Vagina (tissue), 2 donors: ENCODE measurements at regions not wholly inside any gene's neighbourhood (a gene's known extent, or its start where the extent isn't known, plus 50 kb on each side); places are given as distances from the start of the nearest gene placed in this dataset.

Source experiments
- DNase-seq, 2 donors: peaks; one replicate each; pipeline ENCODE4 v3.0.0-alpha.2; 2017; ENCODE audit errors: extremely low spot score in 2 of 2
- H3K27ac ChIP-seq: fragments of 200-600 bp; sonication (generic); one replicate; pipeline ENCODE4 v1.5.1; 2019
- H3K27me3 ChIP-seq: fragments of 200-600 bp; sonication (generic); one replicate; pipeline ENCODE4 v1.5.1; 2019
- H3K36me3 ChIP-seq, 2 donors: fragments of 200-600 bp; sonication (generic); one replicate each; pipeline ENCODE4 v1.5.1; 2017 to 2019
- H3K4me1 ChIP-seq: fragments of 200-600 bp; sonication (generic); one replicate; pipeline ENCODE4 v1.5.1; 2019
- H3K4me3 ChIP-seq, 2 donors: fragments of 200-600 bp; sonication (generic); 1 replicate in 1 of 2; 2 replicates in 1 of 2; pipeline ENCODE4 v1.5.1; 2016 to 2019
- H3K9me3 ChIP-seq: fragments of 200-600 bp; sonication (generic); one replicate; pipeline ENCODE4 v1.5.1; 2019
- CTCF ChIP-seq, 3 experiments: fragments of 450-650 bp in 2 of 3; fragments of 200-600 bp in 1 of 3; sonication (generic) in 1 of 3; IDR thresholded peaks; one replicate each; pipeline ENCODE4 v1.5.1; 2017 to 2019; ENCODE audit warnings: antibody characterized with exemption in 3 of 3, mild to moderate bottlenecking in 2 of 3, moderate library complexity in 2 of 3
- POLR2A ChIP-seq, 2 donors: fragments of 450-650 bp; IDR thresholded peaks; one replicate each; pipeline ENCODE4 v1.6.1; 2017; ENCODE audit warnings: antibody characterized with exemption in 2 of 2, mild to moderate bottlenecking in 2 of 2, moderate library complexity in 2 of 2
- POLR2AphosphoS5 ChIP-seq, 2 donors: sonication (generic); formaldehyde crosslinking; IDR thresholded peaks; one replicate each; pipeline ENCODE4 v1.9.0; 2017; ENCODE audit warnings: antibody characterized with exemption in 2 of 2, mild to moderate bottlenecking in 2 of 2, low read depth in 1 of 2; ENCODE audit not compliant: insufficient read depth in 1 of 2
- intact Hi-C: fragments of 100-400 bp; cut with DNase I; formaldehyde crosslinking; loops from one replicate; pipeline ENCODE4 v1.15.1; 2023

- Histone ChIP-seq H3K4me3 (no peak overlapping the region), H3K27ac (no peak overlapping the region), H3K36me3 (no peaks in the 10 kb centered on the region), H3K9me3 (no peaks in the 10 kb centered on the region), H3K4me1 (no peaks in the 10 kb centered on the region), H3K27me3 (no peaks in the 10 kb centered on the region)
- DNase-seq, result no peak
- intact Hi-C loops, result no loop called here
- TF ChIP-seq POLR2AphosphoS5 (IDR thresholded peaks at IDR 0.05; ENCODE audit: insufficient read depth in 1 of 2, low read depth in 1 of 2), result no peak
- TF ChIP-seq CTCF (IDR thresholded peaks at IDR 0.05), result no peak
- no peak for TF ChIP-seq POLR2A (IDR thresholded peaks at IDR 0.05)
Measured at GRCh38 chr4:122041312-122041711, 89.5 kb upstream of the TRPC3 start.

DNA sequence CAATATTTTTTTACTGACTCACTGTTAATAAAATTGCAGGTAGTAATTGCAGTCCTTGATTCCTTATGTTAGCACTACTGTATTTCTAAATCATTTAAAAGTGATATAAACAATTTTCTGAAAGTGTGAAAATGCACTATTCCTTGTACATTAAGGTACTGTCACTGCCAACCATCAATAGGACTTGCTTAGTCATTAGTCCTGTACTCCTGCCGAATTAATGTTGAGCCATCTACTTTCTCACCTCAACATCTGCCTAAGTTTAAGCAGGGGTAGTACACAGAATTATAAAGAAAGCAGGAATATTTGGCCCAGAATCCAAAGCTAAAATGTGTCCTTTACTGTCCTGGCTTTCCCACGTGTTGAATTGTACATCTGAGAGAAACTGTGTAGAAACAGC is 87.0 kb upstream of the TRPC3 start:
- no peaks in the 10 kb centered on the region for H3K36me3 ChIP-seq
- intact Hi-C loops, result no loop called here
- H3K27me3 ChIP-seq, result no peaks in the 10 kb centered on the region
- no peaks in the 10 kb centered on the region for H3K4me1 ChIP-seq
- no peak for DNase-seq
- H3K4me3 ChIP-seq, result no peak overlapping the region
- H3K27ac ChIP-seq, result no peak overlapping the region
- TF ChIP-seq POLR2A (IDR thresholded peaks at IDR 0.05) (no peak), CTCF (IDR thresholded peaks at IDR 0.05) (no peak), POLR2AphosphoS5 (IDR thresholded peaks at IDR 0.05; ENCODE audit: insufficient read depth in 1 of 2, low read depth in 1 of 2) (no peak)
- H3K9me3 ChIP-seq, result no peaks in the 10 kb centered on the region

DNA sequence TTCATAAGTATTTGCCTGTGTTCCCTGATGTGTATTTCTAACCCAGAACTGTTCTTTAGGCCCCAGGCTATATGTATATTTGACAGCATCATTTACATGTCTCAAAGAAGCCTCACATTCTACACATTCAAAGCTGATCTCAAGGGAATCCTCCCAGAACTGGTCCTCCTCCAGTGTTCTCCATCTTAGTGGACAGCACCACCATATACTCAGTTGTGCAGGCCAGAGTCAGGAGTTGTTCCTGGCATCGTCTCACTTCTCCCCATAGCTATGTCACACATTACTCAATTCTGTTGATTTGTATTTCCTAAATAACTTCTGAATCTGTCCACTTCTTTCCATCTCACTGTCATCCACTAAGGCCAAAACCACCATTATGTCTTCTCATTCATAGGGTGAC is 82.8 kb upstream of the TRPC3 start:
- Histone ChIP-seq H3K4me3 (no peak overlapping the region), H3K27ac (no peak overlapping the region), H3K36me3 (no peaks in the 10 kb centered on the region), H3K4me1 (no peaks in the 10 kb centered on the region), H3K9me3 (no peaks in the 10 kb centered on the region), H3K27me3 (no peaks in the 10 kb centered on the region)
- intact Hi-C loops, result no loop called here
- TF ChIP-seq CTCF (IDR thresholded peaks at IDR 0.05), result no peak
- TF ChIP-seq POLR2AphosphoS5 (IDR thresholded peaks at IDR 0.05; ENCODE audit: insufficient read depth in 1 of 2, low read depth in 1 of 2), result no peak
- no peak for TF ChIP-seq POLR2A (IDR thresholded peaks at IDR 0.05)
- no peak for DNase-seq

- no peak for DNase-seq
- no peaks in the 10 kb centered on the region for H3K27me3 ChIP-seq
- no peak overlapping the region for H3K27ac ChIP-seq
- H3K4me1 ChIP-seq, result no peaks in the 10 kb centered on the region
- intact Hi-C loops, result no loop called here
- TF ChIP-seq POLR2A (IDR thresholded peaks at IDR 0.05) (no peak), POLR2AphosphoS5 (IDR thresholded peaks at IDR 0.05; ENCODE audit: insufficient read depth in 1 of 2, low read depth in 1 of 2) (no peak), CTCF (IDR thresholded peaks at IDR 0.05) (no peak)
- H3K9me3 ChIP-seq, result no peaks in the 10 kb centered on the region
- no peaks in the 10 kb centered on the region for H3K36me3 ChIP-seq
- no peak overlapping the region for H3K4me3 ChIP-seq
Measured at GRCh38 chr4:122027203-122027602, 75.3 kb upstream of the TRPC3 start.

DNA sequence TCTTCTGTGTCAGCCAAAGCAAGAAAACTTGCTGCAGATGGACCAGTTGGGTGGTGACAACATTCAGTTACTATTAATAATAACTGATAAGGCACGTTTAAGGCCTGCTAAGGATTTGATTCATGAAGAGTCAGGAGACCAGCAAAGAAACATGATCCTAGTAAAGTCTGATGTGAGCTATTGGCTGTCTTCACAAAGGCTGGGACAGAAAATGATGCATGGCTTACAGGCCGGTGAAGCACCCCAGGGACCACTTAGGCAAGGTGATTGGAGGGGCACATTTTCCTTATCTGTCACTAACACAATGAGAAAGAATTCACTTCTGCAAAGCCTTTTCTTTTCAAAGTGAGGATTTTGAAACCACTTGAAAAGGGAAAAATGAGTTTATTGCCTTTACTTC is 65.4 kb upstream of the TRPC3 start:
- H3K9me3 ChIP-seq, result no peaks in the 10 kb centered on the region
- intact Hi-C loops, result no loop called here
- TF ChIP-seq CTCF (IDR thresholded peaks at IDR 0.05) (no peak), POLR2A (IDR thresholded peaks at IDR 0.05) (no peak), POLR2AphosphoS5 (IDR thresholded peaks at IDR 0.05; ENCODE audit: insufficient read depth in 1 of 2, low read depth in 1 of 2) (no peak)
- H3K36me3 ChIP-seq, result no peaks in the 10 kb centered on the region
- no peak overlapping the region for H3K4me3 ChIP-seq
- no peak overlapping the region for H3K27ac ChIP-seq
- no peaks in the 10 kb centered on the region for H3K4me1 ChIP-seq
- H3K27me3 ChIP-seq, result no peaks in the 10 kb centered on the region
- no peak for DNase-seq
